Epithelial cell of esophagus (primary cell): ENCODE measurements at regions not wholly inside any gene's neighbourhood (a gene's known extent, or its start where the extent isn't known, plus 50 kb on each side); places are given as distances from the start of the nearest gene placed in this dataset.

ENCODE experiments used
- DNase-seq: peaks from one replicate; pipeline ENCODE4 v3.0.0; 2010; ENCODE audit warnings: low read depth
- H3K4me3 ChIP-seq: 2 replicates; pipeline ENCODE4 v1.5.1; 2011; ENCODE audit warnings: mild to moderate bottlenecking, low read length, control low read depth
- TF ChIP-seq, protein P1 (sequence below): IDR thresholded peaks from 2 replicates; pipeline ENCODE4 v1.5.1; 2011; ENCODE audit warnings: low read depth, mild to moderate bottlenecking, low read length, control low read depth, inconsistent platforms; ENCODE audit not compliant: insufficient read depth; ENCODE audit errors: missing control alignments

DNA sequence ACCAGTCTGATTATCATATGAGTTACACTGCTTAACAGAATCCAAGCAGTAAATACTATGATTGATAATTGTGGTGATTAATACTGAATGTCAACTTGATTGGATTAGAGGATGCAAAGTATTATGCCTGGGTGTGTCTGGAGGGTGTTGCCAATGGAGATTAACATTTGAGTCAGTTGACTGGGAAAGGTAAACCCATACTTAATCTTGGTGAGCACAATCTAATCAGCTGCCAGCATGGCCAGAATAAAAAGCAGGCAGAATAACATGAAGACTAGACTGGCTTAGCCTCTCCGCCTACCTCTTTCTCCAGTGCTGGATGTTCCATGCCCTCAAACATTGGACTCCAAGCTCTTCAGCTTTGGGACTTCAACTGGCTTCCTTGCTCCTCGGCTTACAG, 961.3 kb downstream of the ADGRL3 start:
- no peak overlapping the region for H3K4me3 ChIP-seq
- DNase-seq = no peak
- TF ChIP-seq, protein P1, sequence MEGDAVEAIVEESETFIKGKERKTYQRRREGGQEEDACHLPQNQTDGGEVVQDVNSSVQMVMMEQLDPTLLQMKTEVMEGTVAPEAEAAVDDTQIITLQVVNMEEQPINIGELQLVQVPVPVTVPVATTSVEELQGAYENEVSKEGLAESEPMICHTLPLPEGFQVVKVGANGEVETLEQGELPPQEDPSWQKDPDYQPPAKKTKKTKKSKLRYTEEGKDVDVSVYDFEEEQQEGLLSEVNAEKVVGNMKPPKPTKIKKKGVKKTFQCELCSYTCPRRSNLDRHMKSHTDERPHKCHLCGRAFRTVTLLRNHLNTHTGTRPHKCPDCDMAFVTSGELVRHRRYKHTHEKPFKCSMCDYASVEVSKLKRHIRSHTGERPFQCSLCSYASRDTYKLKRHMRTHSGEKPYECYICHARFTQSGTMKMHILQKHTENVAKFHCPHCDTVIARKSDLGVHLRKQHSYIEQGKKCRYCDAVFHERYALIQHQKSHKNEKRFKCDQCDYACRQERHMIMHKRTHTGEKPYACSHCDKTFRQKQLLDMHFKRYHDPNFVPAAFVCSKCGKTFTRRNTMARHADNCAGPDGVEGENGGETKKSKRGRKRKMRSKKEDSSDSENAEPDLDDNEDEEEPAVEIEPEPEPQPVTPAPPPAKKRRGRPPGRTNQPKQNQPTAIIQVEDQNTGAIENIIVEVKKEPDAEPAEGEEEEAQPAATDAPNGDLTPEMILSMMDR = no peak

DNA sequence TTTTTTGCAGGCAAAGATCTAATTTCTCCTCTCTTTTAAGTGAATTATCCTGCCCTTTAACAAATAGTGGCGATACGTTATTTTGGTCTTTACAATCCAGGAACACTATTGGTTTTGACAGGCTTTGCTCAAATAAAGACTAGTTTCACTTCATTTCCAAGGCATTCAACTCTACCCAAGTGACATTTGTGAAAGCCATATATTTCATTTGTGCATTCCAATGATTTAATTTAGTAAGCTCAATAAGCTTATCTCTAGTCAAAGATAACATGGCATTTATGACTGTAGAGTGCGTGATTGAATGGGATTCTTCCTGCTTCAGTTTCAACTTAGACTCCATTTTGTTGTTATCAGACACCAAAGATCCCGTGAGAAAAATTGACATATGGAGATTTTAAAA, 959.8 kb downstream of the ADGRL3 start:
- no peak overlapping the region for H3K4me3 ChIP-seq
- TF ChIP-seq, protein P1 = no peak
- DNase-seq = no peak

DNA sequence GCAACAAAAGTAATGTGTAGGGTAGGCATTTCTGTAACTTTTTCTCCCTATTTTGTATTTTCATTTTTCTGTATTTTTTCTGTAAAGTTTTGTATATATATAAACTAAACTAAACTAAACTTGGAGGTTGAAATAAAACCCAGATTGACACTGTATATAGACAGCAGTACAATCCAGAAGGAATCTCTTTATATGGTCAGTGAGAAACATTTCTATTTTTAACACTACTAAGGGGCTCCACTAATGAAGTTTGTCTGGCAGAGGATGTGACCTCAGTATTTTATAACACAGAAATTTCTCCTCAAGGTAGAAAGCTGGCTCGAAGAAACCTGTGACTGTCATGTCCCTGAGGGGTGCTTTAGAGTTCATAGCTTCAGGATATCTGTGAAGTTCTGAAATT, 959.2 kb downstream of the ADGRL3 start:
- DNase-seq = no peak
- TF ChIP-seq, protein P1 = no peak
- no peak overlapping the region for H3K4me3 ChIP-seq

DNA sequence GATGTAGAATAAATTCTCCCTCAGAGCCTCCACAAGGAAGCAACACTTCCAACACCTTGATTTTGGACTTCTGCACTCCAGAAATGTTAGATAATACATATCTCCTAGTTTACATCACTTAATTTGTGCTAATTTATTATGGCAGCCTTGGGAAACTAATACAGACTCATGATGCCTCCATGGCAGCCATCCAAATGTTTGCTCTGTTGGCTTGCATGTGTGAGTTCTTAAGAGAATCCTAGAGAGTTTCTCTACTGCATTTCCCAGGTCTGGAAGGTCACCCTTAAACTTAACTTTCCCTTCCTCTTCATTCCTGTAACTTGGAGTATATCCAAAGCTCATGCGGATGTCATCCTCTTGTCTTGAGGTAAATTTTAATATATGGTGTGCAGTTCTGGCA, 956.1 kb downstream of the ADGRL3 start:
- TF ChIP-seq, protein P1 = no peak
- H3K4me3 ChIP-seq = no peak overlapping the region
- no peak for DNase-seq

DNA sequence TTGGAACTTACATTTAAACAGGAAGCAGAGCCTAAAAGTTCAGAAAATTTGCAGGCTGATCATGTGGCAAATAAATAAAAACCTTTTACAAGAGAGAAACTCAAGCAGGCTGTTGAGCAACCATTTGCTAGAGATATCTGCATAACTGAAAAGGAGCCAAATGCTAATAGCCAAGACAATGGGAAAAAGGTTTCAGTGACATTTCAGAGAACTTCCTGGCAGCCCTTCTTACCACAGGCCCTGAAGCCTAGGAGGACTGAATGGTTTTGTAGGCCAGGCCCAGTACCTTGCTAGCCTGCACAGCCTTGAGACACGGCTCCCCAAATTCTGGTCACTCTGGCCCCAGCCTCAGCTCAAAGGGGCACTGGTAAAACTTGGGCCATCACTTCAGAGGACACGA, 945.1 kb downstream of the ADGRL3 start:
- TF ChIP-seq, protein P1 = no peak
- no peak overlapping the region for H3K4me3 ChIP-seq
- DNase-seq = no peak

DNA sequence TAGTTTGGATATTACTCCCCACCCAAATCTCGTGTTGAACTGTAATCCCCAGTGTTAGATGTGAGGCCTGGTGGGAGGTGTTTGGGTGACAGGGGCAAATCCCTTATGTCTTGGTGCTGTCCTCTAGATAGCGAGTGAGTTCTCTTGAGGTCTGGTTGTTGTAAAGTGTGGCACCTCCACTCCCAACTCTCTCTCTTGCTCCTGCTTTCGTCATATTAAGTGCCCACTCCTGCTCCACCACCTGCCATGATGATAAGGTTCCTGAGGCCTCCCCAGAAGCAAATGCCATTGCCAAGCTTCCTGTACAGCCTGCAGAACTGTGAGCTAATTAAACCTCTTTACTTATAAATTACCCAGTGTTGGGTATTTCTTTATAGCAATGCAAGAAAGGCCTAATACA, 944.3 kb downstream of the ADGRL3 start:
- DNase-seq = no peak
- no peak overlapping the region for H3K4me3 ChIP-seq
- TF ChIP-seq, protein P1 = no peak

DNA sequence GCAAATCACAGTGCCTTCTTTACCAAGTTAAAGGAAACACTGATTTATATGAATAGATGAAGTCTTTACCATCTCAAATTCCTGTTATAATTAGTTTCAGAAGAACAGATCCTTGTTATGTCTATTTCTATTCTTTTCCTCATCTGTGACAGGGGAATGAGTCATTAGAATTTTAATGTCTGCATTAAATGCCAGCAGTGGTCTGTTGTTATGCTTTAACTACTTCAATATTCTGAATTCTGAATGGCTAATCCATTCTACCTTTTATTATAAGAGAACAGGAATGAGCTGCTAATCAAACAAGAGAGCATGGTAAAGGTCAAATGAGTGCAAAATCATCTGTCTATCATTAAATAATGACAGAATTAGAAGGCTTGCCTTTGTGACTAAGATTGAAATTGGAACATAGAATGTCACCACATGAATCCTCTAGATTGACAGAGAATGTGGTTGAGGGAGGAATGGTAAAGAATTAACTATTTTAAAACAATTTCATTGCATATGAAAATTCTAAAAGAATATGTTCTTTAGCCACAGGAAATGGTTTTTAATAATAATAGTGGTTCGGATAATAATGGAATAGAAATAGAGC, 935.5 kb downstream of the ADGRL3 start:
- TF ChIP-seq, protein P1 = no peak
- H3K4me3 ChIP-seq = no peak overlapping the region
- no peak for DNase-seq
